ENCODE measurements at regions not wholly inside any gene's neighbourhood (a gene's known extent, or its start where the extent isn't known, plus 50 kb on each side); places are given as distances from the start of the nearest gene placed in this dataset.
A peak's percentile ranks its signal among the peaks of the same experiment; 100 is the strongest.

GRCh38 chr17:65442691-65443090, 118.8 kb downstream of the AXIN2 start:
- WGBS, 2 donors = 62 to 86% methylated on average over 1 of the region's 1 CpG
- intact Hi-C loops (cut with DNase I; ENCODE audit: low total_unique reads) = no loop called here
- no peak overlapping the region for H3K4me3 ChIP-seq (ENCODE audit: low read depth, poor library complexity, severe bottlenecking)
- no peak for DNase-seq (ENCODE audit: low spot score in 2 of 2)
- TF ChIP-seq CTCF (IDR thresholded peaks at IDR 0.05) (no peak), POLR2A (IDR thresholded peaks at IDR 0.05) (no peak)

- DNase-seq (ENCODE audit: low spot score in 2 of 2) = no peak
- 83 to 85% methylated on average over 6 of the region's 6 CpGs for WGBS, 2 donors
- TF ChIP-seq CTCF (IDR thresholded peaks at IDR 0.05) = no peak
- TF ChIP-seq POLR2A (IDR thresholded peaks at IDR 0.05) = no peak
- no peak overlapping the region for H3K4me3 ChIP-seq (ENCODE audit: low read depth, poor library complexity, severe bottlenecking)
- intact Hi-C loops (cut with DNase I; ENCODE audit: low total_unique reads) = no loop called here
Measured at GRCh38 chr17:65442250-65442649, 119.2 kb downstream of the AXIN2 start.

- no peak overlapping the region for H3K4me3 ChIP-seq (ENCODE audit: low read depth, poor library complexity, severe bottlenecking)
- 77 to 86% methylated on average over 2 of the region's 2 CpGs for WGBS, 2 donors
- intact Hi-C loops (cut with DNase I; ENCODE audit: low total_unique reads) = no loop called here
- no peak for DNase-seq (ENCODE audit: low spot score in 2 of 2)
- TF ChIP-seq POLR2A (IDR thresholded peaks at IDR 0.05) (no peak), CTCF (IDR thresholded peaks at IDR 0.05) (no peak)
Measured at GRCh38 chr17:65441053-65441605, 120.3 kb downstream of the AXIN2 start.

- H3K4me3 ChIP-seq (ENCODE audit: low read depth, poor library complexity, severe bottlenecking) = no peak overlapping the region
- 65 to 74% methylated on average over 6 to 7 of the region's 7 CpGs for WGBS, 2 donors
- TF ChIP-seq CTCF (IDR thresholded peaks at IDR 0.05) (no peak), POLR2A (IDR thresholded peaks at IDR 0.05) (no peak)
- intact Hi-C loops (cut with DNase I; ENCODE audit: low total_unique reads) = no loop called here
- DNase-seq (ENCODE audit: low spot score in 2 of 2) = no peak
Measured at GRCh38 chr17:65438708-65439294, 122.6 kb downstream of the AXIN2 start.

- no peak overlapping the region for H3K4me3 ChIP-seq (ENCODE audit: low read depth, poor library complexity, severe bottlenecking)
- DNase-seq (ENCODE audit: low spot score in 2 of 2) = no peak
- intact Hi-C loops (cut with DNase I; ENCODE audit: low total_unique reads) = no loop called here
- 74 to 83% methylated on average over 11 of the region's 11 CpGs for WGBS, 2 donors
- TF ChIP-seq CTCF (IDR thresholded peaks at IDR 0.05) = no peak
- no peak for TF ChIP-seq POLR2A (IDR thresholded peaks at IDR 0.05)
Measured at GRCh38 chr17:65438173-65438572, 123.3 kb downstream of the AXIN2 start.

GRCh38 chr17:65436871-65437270, 124.6 kb downstream of the AXIN2 start:
- peak in 1 of 2 donors; percentile 21 for DNase-seq (ENCODE audit: low spot score in 2 of 2)
- intact Hi-C loops (cut with DNase I; ENCODE audit: low total_unique reads) = no loop called here
- WGBS, 2 donors = 74 to 79% methylated on average over 10 of the region's 10 CpGs
- no peak overlapping the region for H3K4me3 ChIP-seq (ENCODE audit: low read depth, poor library complexity, severe bottlenecking)
- TF ChIP-seq CTCF (IDR thresholded peaks at IDR 0.05) = no peak
- no peak for TF ChIP-seq POLR2A (IDR thresholded peaks at IDR 0.05)
